HCT116 (cell line): ENCODE measurements at regions not wholly inside any gene's neighbourhood (a gene's known extent, or its start where the extent isn't known, plus 50 kb on each side); places are given as distances from the start of the nearest gene placed in this dataset.

Source experiments
- ATAC-seq: fragments of 200-7000 bp; cut with Tn5 transposase; 2 replicates; pipeline ENCODE4 v1.9.1; 2020; ENCODE audit warnings: mild to moderate bottlenecking, moderate library complexity
- BruUV-seq: library from RNA; stranded (reverse); fragments of 400-500 nt; replicated peaks from 2 replicates; lab custom pipeline; 2021; lab: Mats Ljungman, UMichigan
- CTCF ChIA-PET: fragments of 300-600 bp; sonication (Branson Sonifier 250); formaldehyde crosslinking; loops from one replicate; lab custom pipeline; 2021; ENCODE audit warnings: antibody characterized with exemption; lab: Charles Lee
- POLR2A ChIA-PET: fragments of 300-600, 350-600 bp; sonication (Branson Sonifier 250); formaldehyde crosslinking; loops from one replicate; lab custom pipeline; 2021; ENCODE audit warnings: antibody characterized with exemption; lab: Charles Lee
- RAD21 ChIA-PET, 2 experiments: fragments of 300-600 bp; sonication (Branson Sonifier 250); formaldehyde crosslinking; loops; one replicate each; lab custom pipeline; 2023; ENCODE audit warnings: low total read pairs in 2 of 2; ENCODE audit not compliant: uncharacterized antibody in 2 of 2, unreplicated experiment in 2 of 2, low non-redundant PET in 1 of 2; lab: Charles Lee
- DNase-seq: peaks from one replicate; pipeline ENCODE4 v3.0.0-alpha.2; 2010; ENCODE audit warnings: low read depth, low spot score
- H2AFZ ChIP-seq: fragments of 200-600 bp; shearing (Covaris generic), sonication (generic); 2 replicates; pipeline ENCODE4 v1.6.1; 2017; ENCODE audit warnings: low read depth, mixed run types, mixed read lengths, antibody characterized with exemption, low read length; ENCODE audit not compliant: poor library complexity, severe bottlenecking
- H3K27ac ChIP-seq: 2 replicates; pipeline ENCODE4 v1.5.1; 2012; ENCODE audit warnings: low read depth, low read length
- H3K27me3 ChIP-seq: fragments of 200-600 bp; sonication (generic); 2 replicates; pipeline ENCODE4 v1.6.1; 2016; ENCODE audit warnings: mixed run types, low read length, mixed read lengths; ENCODE audit not compliant: insufficient read depth
- H3K36me3 ChIP-seq, 2 experiments: fragments of 200-500 bp in 1 of 2; fragments of 200-600 bp in 1 of 2; sonication (Bioruptor generic) in 1 of 2; sonication (generic) in 1 of 2; 2 replicates each; pipeline versions ENCODE4 v1.5.1 to v1.6.1; 2014 to 2016; ENCODE audit warnings: low read length in 2 of 2, inconsistent platforms in 1 of 2, mixed read lengths in 1 of 2, mixed run types in 1 of 2; ENCODE audit not compliant: insufficient read depth in 2 of 2, control insufficient read depth in 1 of 2
- H3K4me1 ChIP-seq, 2 experiments: fragments of 200-600 bp in 1 of 2; sonication (generic) in 1 of 2; 2 replicates each; pipeline versions ENCODE4 v1.5.1 to v1.6.1; 2012 to 2017; ENCODE audit warnings: low read length in 2 of 2, inconsistent platforms in 1 of 2, mild to moderate bottlenecking in 1 of 2, mixed read lengths in 1 of 2, mixed run types in 1 of 2, moderate library complexity in 1 of 2; ENCODE audit not compliant: insufficient read depth in 2 of 2, control insufficient read depth in 1 of 2
- H3K4me2 ChIP-seq: fragments of 200-600 bp; sonication (generic); 2 replicates; pipeline ENCODE4 v1.6.1; 2017; ENCODE audit warnings: mixed run types, low read length, mixed read lengths
- H3K4me3 ChIP-seq, 2 experiments: fragments of 200-600 bp in 1 of 2; sonication (generic) in 1 of 2; replicated peaks in 1 of 2; 2 replicates each; pipeline ENCODE4 v1.5.1; 2011 to 2016; ENCODE audit warnings: low read length in 2 of 2, control low read depth in 1 of 2, low read depth in 1 of 2, mild to moderate bottlenecking in 1 of 2, mixed read lengths in 1 of 2, mixed run types in 1 of 2
- H3K79me2 ChIP-seq: fragments of 200-600 bp; sonication (generic); 2 replicates; pipeline ENCODE4 v1.6.1; 2017; ENCODE audit warnings: mild to moderate bottlenecking, mixed run types, low read length, moderate library complexity, mixed read lengths; ENCODE audit not compliant: insufficient read depth
- H3K9ac ChIP-seq: fragments of 200-600 bp; sonication (generic); 2 replicates; pipeline ENCODE4 v1.6.1; 2016; ENCODE audit warnings: low read length, mixed read lengths
- H3K9me2 ChIP-seq: fragments of 200-600 bp; sonication (generic), shearing (Covaris generic); 2 replicates; pipeline ENCODE4 v1.6.1; 2017; ENCODE audit warnings: mixed run types, mild to moderate bottlenecking, moderate library complexity; ENCODE audit not compliant: insufficient read depth
- H3K9me3 ChIP-seq, 2 experiments: fragments of 200-500 bp in 1 of 2; fragments of 200-600 bp in 1 of 2; sonication (Bioruptor generic) in 1 of 2; sonication (generic) in 1 of 2; 2 replicates each; pipeline ENCODE4 v1.6.1; 2014 to 2017; ENCODE audit warnings: low read length in 2 of 2, mixed read lengths in 2 of 2, inconsistent platforms in 1 of 2, low read depth in 1 of 2, mild to moderate bottlenecking in 1 of 2, mixed run types in 1 of 2, moderate library complexity in 1 of 2; ENCODE audit not compliant: control insufficient read depth in 1 of 2, insufficient read depth in 1 of 2
- H4K20me1 ChIP-seq: fragments of 200-600 bp; sonication (generic), shearing (Covaris generic); 2 replicates; pipeline ENCODE4 v1.6.1; 2017; ENCODE audit warnings: mixed run types, mild to moderate bottlenecking, moderate library complexity; ENCODE audit not compliant: insufficient read depth
- EGR1 ChIP-seq: IDR thresholded peaks from 2 replicates; pipeline ENCODE4 v1.6.1; 2012; ENCODE audit warnings: low read depth
- ELF1 ChIP-seq: IDR thresholded peaks from 2 replicates; pipeline ENCODE4 v1.6.1; 2012; ENCODE audit warnings: low read depth, borderline replicate concordance
- EZH2 ChIP-seq: fragments of 200-600 bp; sonication (generic); IDR thresholded peaks from 2 replicates; pipeline ENCODE4 v1.6.1; 2017; ENCODE audit warnings: antibody characterized with exemption, mixed run types
- EZH2phosphoT487 ChIP-seq: fragments of 200-600 bp; IDR thresholded peaks from 2 replicates; pipeline ENCODE4 v1.6.1; 2018; ENCODE audit warnings: antibody characterized with exemption, borderline replicate concordance
- MAX ChIP-seq: IDR thresholded peaks from 2 replicates; pipeline ENCODE4 v1.6.1; 2012
- RAD21 ChIP-seq: IDR thresholded peaks from 2 replicates; pipeline ENCODE4 v1.6.1; 2012; ENCODE audit warnings: low read depth, mild to moderate bottlenecking
- TCF7L2 ChIP-seq: IDR thresholded peaks from 2 replicates; pipeline ENCODE4 v1.7.0; 2011; ENCODE audit warnings: borderline replicate concordance, inconsistent platforms; ENCODE audit not compliant: insufficient read depth, insufficient read length; ENCODE audit errors: extremely low read depth
- intact Hi-C: fragments of 100-400 bp; cut with micrococcal nuclease; formaldehyde crosslinking; loops from 2 replicates; pipeline ENCODE4 v1.10.0; 2022
- TF ChIP-seq, protein P1 (sequence below): IDR thresholded peaks from 2 replicates; pipeline ENCODE4 v1.6.1; 2011; ENCODE audit warnings: mild to moderate bottlenecking, low read length, moderate library complexity; ENCODE audit not compliant: insufficient replicate concordance; ENCODE audit errors: extremely low read depth
- TF ChIP-seq, protein P2 (sequence below), 3 experiments: fragments of 200-600 bp in 1 of 3; sonication (generic) in 1 of 3; IDR thresholded peaks in 2 of 3; conservative IDR thresholded peaks in 1 of 3; 2 replicates each; pipeline ENCODE4 v1.5.1; 2012 to 2017; ENCODE audit warnings: low read depth in 2 of 3, low read length in 2 of 3, antibody characterized with exemption in 1 of 3, borderline replicate concordance in 1 of 3, control low read depth in 1 of 3, mild to moderate bottlenecking in 1 of 3, mixed read lengths in 1 of 3, mixed run types in 1 of 3, moderate library complexity in 1 of 3; ENCODE audit not compliant: insufficient read depth in 1 of 3

DNA sequence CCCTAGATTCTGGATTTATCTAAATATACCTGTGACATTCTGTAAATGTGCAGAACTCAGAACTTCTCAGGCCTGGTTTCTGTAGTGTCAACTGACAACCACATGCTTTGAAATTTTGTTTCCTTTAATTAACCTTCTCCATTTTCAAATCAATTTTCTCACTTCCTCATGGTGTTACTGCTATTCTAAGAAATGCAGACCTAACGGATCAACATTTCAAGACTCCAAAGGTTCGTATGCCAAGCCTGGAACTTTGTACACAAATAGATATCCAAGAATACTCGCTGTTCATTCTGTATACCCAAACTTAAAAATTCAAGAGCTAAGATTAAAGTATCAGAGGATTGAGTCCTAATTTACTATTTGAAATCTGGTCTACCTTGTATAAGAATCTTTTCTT is 88.1 kb downstream of the SLC24A2 start:
- no peak for ATAC-seq
- RAD21 ChIA-PET: no interaction called here
- no peak overlapping the region for H2AFZ ChIP-seq
- no peaks in the 10 kb centered on the region for H3K9me2 ChIP-seq
- 0 out of 2 replicates have a peak, but pooled peaks cover 3% of the 10 kb centered on the region for H3K27me3 ChIP-seq
- H3K4me1 ChIP-seq: no peaks in the 10 kb centered on the region
- H3K79me2 ChIP-seq: no peaks in the 10 kb centered on the region
- intact Hi-C loops: no loop called here
- DNase-seq: no peak
- no peak overlapping the region for H3K27ac ChIP-seq
- TF ChIP-seq RAD21 (no peak), ELF1 (no peak), EZH2phosphoT487 (no peak), EZH2 (no peak), EGR1 (no peak), TCF7L2 (no peak), MAX (no peak)
- TF ChIP-seq, protein P1, sequence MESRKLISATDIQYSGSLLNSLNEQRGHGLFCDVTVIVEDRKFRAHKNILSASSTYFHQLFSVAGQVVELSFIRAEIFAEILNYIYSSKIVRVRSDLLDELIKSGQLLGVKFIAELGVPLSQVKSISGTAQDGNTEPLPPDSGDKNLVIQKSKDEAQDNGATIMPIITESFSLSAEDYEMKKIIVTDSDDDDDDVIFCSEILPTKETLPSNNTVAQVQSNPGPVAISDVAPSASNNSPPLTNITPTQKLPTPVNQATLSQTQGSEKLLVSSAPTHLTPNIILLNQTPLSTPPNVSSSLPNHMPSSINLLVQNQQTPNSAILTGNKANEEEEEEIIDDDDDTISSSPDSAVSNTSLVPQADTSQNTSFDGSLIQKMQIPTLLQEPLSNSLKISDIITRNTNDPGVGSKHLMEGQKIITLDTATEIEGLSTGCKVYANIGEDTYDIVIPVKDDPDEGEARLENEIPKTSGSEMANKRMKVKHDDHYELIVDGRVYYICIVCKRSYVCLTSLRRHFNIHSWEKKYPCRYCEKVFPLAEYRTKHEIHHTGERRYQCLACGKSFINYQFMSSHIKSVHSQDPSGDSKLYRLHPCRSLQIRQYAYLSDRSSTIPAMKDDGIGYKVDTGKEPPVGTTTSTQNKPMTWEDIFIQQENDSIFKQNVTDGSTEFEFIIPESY: no peak
- TF ChIP-seq, protein P2, sequence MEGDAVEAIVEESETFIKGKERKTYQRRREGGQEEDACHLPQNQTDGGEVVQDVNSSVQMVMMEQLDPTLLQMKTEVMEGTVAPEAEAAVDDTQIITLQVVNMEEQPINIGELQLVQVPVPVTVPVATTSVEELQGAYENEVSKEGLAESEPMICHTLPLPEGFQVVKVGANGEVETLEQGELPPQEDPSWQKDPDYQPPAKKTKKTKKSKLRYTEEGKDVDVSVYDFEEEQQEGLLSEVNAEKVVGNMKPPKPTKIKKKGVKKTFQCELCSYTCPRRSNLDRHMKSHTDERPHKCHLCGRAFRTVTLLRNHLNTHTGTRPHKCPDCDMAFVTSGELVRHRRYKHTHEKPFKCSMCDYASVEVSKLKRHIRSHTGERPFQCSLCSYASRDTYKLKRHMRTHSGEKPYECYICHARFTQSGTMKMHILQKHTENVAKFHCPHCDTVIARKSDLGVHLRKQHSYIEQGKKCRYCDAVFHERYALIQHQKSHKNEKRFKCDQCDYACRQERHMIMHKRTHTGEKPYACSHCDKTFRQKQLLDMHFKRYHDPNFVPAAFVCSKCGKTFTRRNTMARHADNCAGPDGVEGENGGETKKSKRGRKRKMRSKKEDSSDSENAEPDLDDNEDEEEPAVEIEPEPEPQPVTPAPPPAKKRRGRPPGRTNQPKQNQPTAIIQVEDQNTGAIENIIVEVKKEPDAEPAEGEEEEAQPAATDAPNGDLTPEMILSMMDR (IDR thresholded peaks at IDR 0.05 in 2 of 3, conservative IDR thresholded peaks at IDR 0.05 in 1 of 3; ENCODE audit: borderline replicate concordance in 1 of 3, insufficient read depth in 1 of 3, low read depth in 2 of 3, low read length in 2 of 3): no peak
- H4K20me1 ChIP-seq: no peaks in the 10 kb centered on the region
- H3K36me3 ChIP-seq: no peaks in the 10 kb centered on the region
- no peak overlapping the region for H3K4me3 ChIP-seq
- BruUV-seq: no TSS peak
- CTCF ChIA-PET: no interaction called here
- no peak overlapping the region for H3K4me2 ChIP-seq
- H3K9me3 ChIP-seq: no peaks in the 10 kb centered on the region
- POLR2A ChIA-PET: no interaction called here
- no peak overlapping the region for H3K9ac ChIP-seq
